ENCODE measurements at regions not wholly inside any gene's neighbourhood (a gene's known extent, or its start where the extent isn't known, plus 50 kb on each side); places are given as distances from the start of the nearest gene placed in this dataset.

DNA sequence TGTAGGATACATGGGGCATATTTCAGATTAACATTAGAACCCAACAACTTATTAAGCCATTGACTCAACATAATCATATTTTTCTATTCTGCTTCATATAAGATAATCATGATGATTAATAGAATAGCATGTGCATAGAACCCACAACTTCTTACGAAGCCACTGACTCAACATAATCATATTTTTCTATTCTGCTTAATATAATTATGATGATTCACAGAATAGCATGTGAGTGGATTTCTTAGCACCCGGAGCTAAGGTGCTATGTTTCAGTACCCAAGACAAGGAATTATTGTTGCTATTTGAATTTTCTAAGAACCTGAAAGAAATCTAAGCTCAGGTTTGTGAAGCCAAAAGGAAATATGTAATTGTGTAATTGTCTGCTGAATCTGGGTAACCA, 96.8 kb downstream of the TENT5A start:
- no peak for TF ChIP-seq CTCF (IDR thresholded peaks at IDR 0.05; ENCODE audit: borderline replicate concordance, control extremely low read depth, extremely low read depth, insufficient read depth, missing control alignments)
- no peak for DNase-seq (ENCODE audit: low spot score)
- in situ Hi-C loops (cut with MboI; ENCODE audit: low sequenced_read_pairs, unreplicated experiment), result no loop called here

DNA sequence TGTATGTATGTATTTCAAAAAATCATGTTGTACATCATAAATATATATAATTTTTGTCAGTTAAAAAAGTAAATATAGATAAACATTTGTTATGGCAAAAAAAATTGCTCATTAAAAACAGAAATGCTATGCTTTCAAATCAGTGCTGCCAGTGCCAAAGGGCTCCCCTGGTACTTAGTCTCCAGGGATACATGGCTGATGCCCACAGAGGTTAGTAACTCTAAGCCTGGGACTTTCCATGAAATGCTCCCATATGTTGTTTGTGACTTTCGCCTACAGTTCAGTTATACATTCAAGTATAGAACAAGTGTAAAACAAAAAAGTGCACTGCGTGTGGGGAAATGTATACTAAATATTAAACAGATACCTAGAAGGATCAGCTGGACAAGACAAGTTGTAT, 104.0 kb downstream of the TENT5A start:
- no peak for TF ChIP-seq CTCF (IDR thresholded peaks at IDR 0.05; ENCODE audit: borderline replicate concordance, control extremely low read depth, extremely low read depth, insufficient read depth, missing control alignments)
- DNase-seq (ENCODE audit: low spot score), result no peak
- in situ Hi-C loops (cut with MboI; ENCODE audit: low sequenced_read_pairs, unreplicated experiment), result no loop called here

- in situ Hi-C loops (cut with MboI; ENCODE audit: low sequenced_read_pairs, unreplicated experiment), result no loop called here
- TF ChIP-seq CTCF (IDR thresholded peaks at IDR 0.05; ENCODE audit: borderline replicate concordance, control extremely low read depth, extremely low read depth, insufficient read depth, missing control alignments), result no peak
- no peak for DNase-seq (ENCODE audit: low spot score)
Observed at GRCh38 chr6:81643156-81643555, 109.3 kb downstream of the TENT5A start.

DNA sequence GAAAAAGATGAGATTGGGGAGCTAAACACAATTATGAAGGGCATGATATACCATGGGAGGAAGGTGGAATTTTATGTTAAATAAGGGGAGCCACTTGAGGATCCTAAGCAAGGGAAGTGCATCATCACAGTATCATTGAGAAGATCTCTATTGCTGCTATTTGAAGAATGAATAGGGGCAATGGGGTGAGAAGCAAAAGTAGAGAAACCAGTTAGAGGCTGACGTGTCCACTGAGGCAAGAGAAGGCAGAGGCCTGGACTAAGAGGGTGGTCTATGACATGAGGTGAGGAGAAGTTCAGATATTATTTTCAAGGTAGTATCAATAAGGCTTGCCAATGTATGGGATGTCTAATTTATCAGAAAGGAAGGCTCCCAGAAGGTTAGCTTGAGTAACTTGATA, 111.6 kb downstream of the TENT5A start:
- TF ChIP-seq CTCF (IDR thresholded peaks at IDR 0.05; ENCODE audit: borderline replicate concordance, control extremely low read depth, extremely low read depth, insufficient read depth, missing control alignments), result no peak

GRCh38 chr6:81640126-81640525, 112.4 kb downstream of the TENT5A start:
- DNase-seq (ENCODE audit: low spot score), result no peak
- in situ Hi-C loops (cut with MboI; ENCODE audit: low sequenced_read_pairs, unreplicated experiment), result no loop called here
- TF ChIP-seq CTCF (IDR thresholded peaks at IDR 0.05; ENCODE audit: borderline replicate concordance, control extremely low read depth, extremely low read depth, insufficient read depth, missing control alignments), result no peak

More for the DNA sequence above, 111.6 kb downstream of the TENT5A start:
- no peak for DNase-seq (ENCODE audit: low spot score)
- in situ Hi-C loops (cut with MboI; ENCODE audit: low sequenced_read_pairs, unreplicated experiment), result no loop called here

GRCh38 chr6:81638366-81638765, 114.1 kb downstream of the TENT5A start:
- no peak for TF ChIP-seq CTCF (IDR thresholded peaks at IDR 0.05; ENCODE audit: borderline replicate concordance, control extremely low read depth, extremely low read depth, insufficient read depth, missing control alignments)
- in situ Hi-C loops (cut with MboI; ENCODE audit: low sequenced_read_pairs, unreplicated experiment), result no loop called here
- no peak for DNase-seq (ENCODE audit: low spot score)

Measured in GM13976 (cell line).